Hepatocyte (in vitro differentiated cells): ENCODE measurements at regions not wholly inside any gene's neighbourhood (a gene's known extent, or its start where the extent isn't known, plus 50 kb on each side); places are given as distances from the start of the nearest gene placed in this dataset.

Experiments
- CTCF ChIP-seq: fragments of 200-600 bp; sonication (generic); IDR thresholded peaks from 2 replicates; pipeline ENCODE4 v1.5.1; 2016; ENCODE audit warnings: antibody characterized with exemption, mild to moderate bottlenecking; ENCODE audit not compliant: poor library complexity
- EZH2 ChIP-seq: fragments of 200-600 bp; sonication (generic); IDR thresholded peaks from 2 replicates; pipeline ENCODE4 v1.6.1; 2016; ENCODE audit warnings: antibody characterized with exemption, mild to moderate bottlenecking, borderline replicate concordance
- EZH2phosphoT487 ChIP-seq: fragments of 200-600 bp; sonication (generic); IDR thresholded peaks from one replicate; pipeline ENCODE4 v1.6.1; 2018; ENCODE audit warnings: antibody characterized with exemption, mild to moderate bottlenecking, low read depth, moderate library complexity; ENCODE audit not compliant: unreplicated experiment, severe bottlenecking

GRCh38 chr2:21288739-21289520 is 165.2 kb downstream of the TDRD15 start:
- no peak for TF ChIP-seq CTCF
- TF ChIP-seq EZH2: no peak
- TF ChIP-seq EZH2phosphoT487: no peak
